Activated B cell treated with CpG ODN at 0.5 μM for 24 hours (primary cell): ENCODE measurements at regions not wholly inside any gene's neighbourhood (a gene's known extent, or its start where the extent isn't known, plus 50 kb on each side); places are given as distances from the start of the nearest gene placed in this dataset.

Source experiments
- ATAC-seq: fragments of 200-7000 bp; cut with Tn5 transposase; one replicate; pipeline ENCODE4 v1.10.0; 2021; ENCODE audit warnings: low read depth, mild to moderate bottlenecking, moderate library complexity
- CTCF ChIA-PET: fragments of 350-600 bp; sonication (Branson Sonifier 250); formaldehyde crosslinking; loops from one replicate; lab custom pipeline; 2021; ENCODE audit warnings: antibody characterized with exemption; lab: Charles Lee
- POLR2A ChIA-PET: fragments of 350-600 bp; sonication (Branson Sonifier 250); formaldehyde crosslinking; loops from one replicate; lab custom pipeline; 2021; ENCODE audit warnings: antibody characterized with exemption; lab: Charles Lee
- DNase-seq: peaks from one replicate; pipeline ENCODE4 v3.0.0; 2022
- H3K27ac Mint-ChIP-seq: one replicate; pipeline ENCODE4 v1.8.0; 2020; ENCODE audit warnings: mixed read lengths
- H3K27me3 Mint-ChIP-seq: one replicate; pipeline ENCODE4 v1.8.0; 2021; ENCODE audit warnings: mixed read lengths
- H3K36me3 Mint-ChIP-seq: one replicate; pipeline ENCODE4 v1.8.0; 2021; ENCODE audit warnings: low read depth, mixed read lengths
- H3K4me1 Mint-ChIP-seq: one replicate; pipeline ENCODE4 v1.8.0; 2021; ENCODE audit warnings: mixed read lengths
- H3K4me3 Mint-ChIP-seq: one replicate; pipeline ENCODE4 v1.8.0; 2020; ENCODE audit warnings: mild to moderate bottlenecking, mixed read lengths
- H3K9me3 Mint-ChIP-seq: one replicate; pipeline ENCODE4 v1.8.0; 2020; ENCODE audit warnings: mixed read lengths
- CTCF ChIP-seq: fragments of 200-600 bp; IDR thresholded peaks from one replicate; pipeline ENCODE4 v1.8.0; 2022; ENCODE audit warnings: antibody characterized with exemption, mild to moderate bottlenecking
- intact Hi-C: fragments of 100-400 bp; cut with micrococcal nuclease; formaldehyde crosslinking; loops from one replicate; pipeline ENCODE4 v1.15.1; 2024

- ATAC-seq (no peak), DNase-seq (no peak)
- Mint-ChIP-seq H3K4me1 (no peaks in the 10 kb centered on the region), H3K27ac (no peak overlapping the region), H3K36me3 (no peaks in the 10 kb centered on the region), H3K4me3 (no peak overlapping the region), H3K27me3 (no peaks in the 10 kb centered on the region), H3K9me3 (no peaks in the 10 kb centered on the region)
- TF ChIP-seq CTCF: no peak
- ChIA-PET CTCF (no interaction called here), POLR2A (no interaction called here)
- intact Hi-C loops: no loop called here
Observed at GRCh38 chr22:49073873-49074417, 753.7 kb downstream of the BRD1 start.

GRCh38 chr22:49072996-49073645, 754.6 kb downstream of the BRD1 start:
- Mint-ChIP-seq H3K4me1 (no peaks in the 10 kb centered on the region), H3K9me3 (no peaks in the 10 kb centered on the region), H3K36me3 (no peaks in the 10 kb centered on the region), H3K4me3 (no peak overlapping the region), H3K27ac (no peak overlapping the region), H3K27me3 (peaks cover 2% of the 10 kb centered on the region)
- CTCF ChIA-PET: no interaction called here
- intact Hi-C loops: no loop called here
- POLR2A ChIA-PET: no interaction called here
- TF ChIP-seq CTCF: no peak
- DNase-seq (no peak), ATAC-seq (no peak)

- Mint-ChIP-seq H3K36me3 (no peaks in the 10 kb centered on the region), H3K27me3 (peaks cover 2% of the 10 kb centered on the region), H3K4me1 (no peaks in the 10 kb centered on the region), H3K4me3 (no peak overlapping the region), H3K27ac (no peak overlapping the region), H3K9me3 (no peaks in the 10 kb centered on the region)
- ATAC-seq (no peak), DNase-seq (no peak)
- POLR2A ChIA-PET: no interaction called here
- CTCF ChIA-PET: no interaction called here
- no peak for TF ChIP-seq CTCF
- intact Hi-C loops: no loop called here
Observed at GRCh38 chr22:49070501-49070900, 757.2 kb downstream of the BRD1 start.

- Mint-ChIP-seq H3K36me3 (no peaks in the 10 kb centered on the region), H3K4me1 (no peaks in the 10 kb centered on the region), H3K27ac (no peak overlapping the region), H3K27me3 (peaks cover 2% of the 10 kb centered on the region), H3K9me3 (no peaks in the 10 kb centered on the region), H3K4me3 (no peak overlapping the region)
- CTCF ChIA-PET: no interaction called here
- intact Hi-C loops: no loop called here
- no peak for DNase-seq
- POLR2A ChIA-PET: no interaction called here
- no peak for ATAC-seq
- no peak for TF ChIP-seq CTCF
Observed at GRCh38 chr22:49068861-49069500, 758.7 kb downstream of the BRD1 start.

- Mint-ChIP-seq H3K36me3 (no peaks in the 10 kb centered on the region), H3K27me3 (peaks cover 5% of the 10 kb centered on the region), H3K9me3 (no peaks in the 10 kb centered on the region), H3K4me3 (no peak overlapping the region), H3K27ac (no peak overlapping the region), H3K4me1 (no peaks in the 10 kb centered on the region)
- POLR2A ChIA-PET: no interaction called here
- TF ChIP-seq CTCF: no peak
- intact Hi-C loops: no loop called here
- CTCF ChIA-PET: no interaction called here
- DNase-seq: no peak
- no peak for ATAC-seq
Observed at GRCh38 chr22:49067504-49067903, 760.2 kb downstream of the BRD1 start.
